ENCODE measurements at regions not wholly inside any gene's neighbourhood (a gene's known extent, or its start where the extent isn't known, plus 50 kb on each side); places are given as distances from the start of the nearest gene placed in this dataset.

DNA sequence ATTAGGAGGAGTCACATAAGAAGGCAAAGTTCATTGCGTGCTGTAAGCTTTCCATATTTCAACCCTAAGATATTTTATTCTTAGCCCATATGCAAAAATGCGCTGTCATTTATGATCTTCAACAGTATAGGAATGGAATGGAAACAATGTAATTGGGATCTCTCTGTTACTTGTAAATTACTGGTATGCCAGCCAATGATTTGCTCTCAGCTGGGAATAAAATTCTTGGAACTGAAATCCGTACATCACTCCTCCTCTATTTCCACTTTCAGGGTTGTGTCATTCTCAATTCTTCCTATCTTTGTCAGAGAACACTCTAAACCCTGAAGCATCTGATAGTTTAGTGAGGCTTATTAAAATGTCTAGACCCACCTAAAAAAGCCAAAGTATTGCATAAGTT lies 80.7 kb upstream of the STEAP4 start:
- ChIA-PET POLR2A (no interaction called here), CTCF (no interaction called here)
- no peak overlapping the region for H3K4me3 Mint-ChIP-seq (ENCODE audit: unreplicated experiment)

DNA sequence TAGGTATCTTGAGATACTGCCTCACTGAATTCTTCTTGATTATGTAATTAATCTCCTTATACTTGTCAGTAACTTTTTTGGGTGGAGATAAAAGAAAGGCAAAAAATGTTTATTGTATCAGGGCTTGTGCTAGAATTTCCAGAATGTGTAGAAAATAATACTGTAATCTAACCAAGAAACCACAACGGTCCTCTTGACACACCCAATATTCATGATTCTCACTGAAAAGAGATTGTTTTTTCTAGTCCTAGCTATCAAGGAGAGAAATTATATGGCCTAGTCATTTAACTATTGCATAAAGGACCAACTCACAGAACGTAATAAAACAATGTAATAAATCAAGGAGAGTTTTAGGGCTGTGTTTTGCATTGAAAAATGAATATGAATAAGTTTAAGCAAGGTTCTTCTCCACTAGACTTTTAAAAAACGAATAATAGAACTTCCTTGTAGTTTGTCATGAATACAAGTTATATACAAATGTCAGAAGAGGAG lies 80.0 kb upstream of the STEAP4 start:
- Mint-ChIP-seq H3K4me1 (ENCODE audit: low read depth, unreplicated experiment) (peaks cover 21% of the 10 kb centered on the region), H3K27ac (ENCODE audit: unreplicated experiment) (no peak overlapping the region), H3K4me3 (ENCODE audit: unreplicated experiment) (no peak overlapping the region), H3K27me3 (ENCODE audit: insufficient read depth, unreplicated experiment) (peaks cover 7% of the 10 kb centered on the region), H3K9me3 (ENCODE audit: unreplicated experiment) (no peaks in the 10 kb centered on the region), H3K36me3 (ENCODE audit: insufficient read depth, unreplicated experiment) (no peaks in the 10 kb centered on the region)
- no TSS peak for BruUV-seq (replicated peaks)
- no peak for TF ChIP-seq CTCF (IDR thresholded peaks at IDR 0.05; ENCODE audit: insufficient read depth in 1 of 2, low read depth in 1 of 2, low read length in 1 of 2, severe bottlenecking in 1 of 2, unreplicated experiment in 1 of 2)
- no peak for DNase-seq
- H3K36me3 ChIP-seq (ENCODE audit: control insufficient read depth, insufficient read depth, low read length), result no peaks in the 10 kb centered on the region
- ChIA-PET CTCF (no interaction called here), POLR2A (no interaction called here)
- H3K4me1 ChIP-seq, result peaks cover 14% of the 10 kb centered on the region
- intact Hi-C loops (cut with micrococcal nuclease; ENCODE audit: unreplicated experiment), result loop anchor here (1.0 kb wide), 1 partner anchor 28 kb away; no protein-coding TSS in a partner anchor
- H3K9me3 ChIP-seq, result no peaks in the 10 kb centered on the region
- H3K27me3 ChIP-seq (replicated peaks; ENCODE audit: control insufficient read depth, insufficient read depth, low read length), result no peaks in the 10 kb centered on the region
- no peak overlapping the region for H3K4me3 ChIP-seq (ENCODE audit: low read depth, low read length)

More for the DNA sequence above, 80.7 kb upstream of the STEAP4 start:
- H3K4me1 ChIP-seq, result peaks cover 20% of the 10 kb centered on the region
- no peak for DNase-seq
- peaks cover 7% of the 10 kb centered on the region for H3K27me3 Mint-ChIP-seq (ENCODE audit: insufficient read depth, unreplicated experiment)
- no peak overlapping the region for H3K4me3 ChIP-seq (ENCODE audit: low read depth, low read length)
- H3K27me3 ChIP-seq (replicated peaks; ENCODE audit: control insufficient read depth, insufficient read depth, low read length), result no peaks in the 10 kb centered on the region
- no peak overlapping the region for H3K27ac Mint-ChIP-seq (ENCODE audit: unreplicated experiment)
- H3K9me3 ChIP-seq, result no peaks in the 10 kb centered on the region
- H3K36me3 Mint-ChIP-seq (ENCODE audit: insufficient read depth, unreplicated experiment), result no peaks in the 10 kb centered on the region
- no peak for TF ChIP-seq CTCF (IDR thresholded peaks at IDR 0.05; ENCODE audit: insufficient read depth in 1 of 2, low read depth in 1 of 2, low read length in 1 of 2, severe bottlenecking in 1 of 2, unreplicated experiment in 1 of 2)
- H3K4me1 Mint-ChIP-seq (ENCODE audit: low read depth, unreplicated experiment), result peaks cover 24% of the 10 kb centered on the region
- BruUV-seq (replicated peaks), result no TSS peak
- intact Hi-C loops (cut with micrococcal nuclease; ENCODE audit: unreplicated experiment), result no loop called here
- H3K36me3 ChIP-seq (ENCODE audit: control insufficient read depth, insufficient read depth, low read length), result no peaks in the 10 kb centered on the region
- no peaks in the 10 kb centered on the region for H3K9me3 Mint-ChIP-seq (ENCODE audit: unreplicated experiment)

GRCh38 chr7:88377434-88377833 lies 70.7 kb upstream of the STEAP4 start:
- ChIA-PET POLR2A (no interaction called here), CTCF (interaction anchor here (0.6 kb wide), 1 partner anchor 1450 kb away, joined by 7 read pairs; no protein-coding TSS in a partner anchor)
- no peaks in the 10 kb centered on the region for H3K9me3 ChIP-seq
- H3K4me1 ChIP-seq, result no peaks in the 10 kb centered on the region
- no peak overlapping the region for H3K4me3 ChIP-seq (ENCODE audit: low read depth, low read length)
- TF ChIP-seq CTCF (IDR thresholded peaks at IDR 0.05; ENCODE audit: insufficient read depth in 1 of 2, low read depth in 1 of 2, low read length in 1 of 2, severe bottlenecking in 1 of 2, unreplicated experiment in 1 of 2), result no peak
- intact Hi-C loops (cut with micrococcal nuclease; ENCODE audit: unreplicated experiment), result no loop called here
- Mint-ChIP-seq H3K27ac (ENCODE audit: unreplicated experiment) (no peak overlapping the region), H3K9me3 (ENCODE audit: unreplicated experiment) (no peaks in the 10 kb centered on the region), H3K36me3 (ENCODE audit: insufficient read depth, unreplicated experiment) (no peaks in the 10 kb centered on the region), H3K27me3 (ENCODE audit: insufficient read depth, unreplicated experiment) (no peaks in the 10 kb centered on the region), H3K4me3 (ENCODE audit: unreplicated experiment) (no peak overlapping the region), H3K4me1 (ENCODE audit: low read depth, unreplicated experiment) (no peaks in the 10 kb centered on the region)
- BruUV-seq (replicated peaks), result no TSS peak
- peak in 1 of 2 experiments; percentile 11 for DNase-seq
- no peaks in the 10 kb centered on the region for H3K36me3 ChIP-seq (ENCODE audit: control insufficient read depth, insufficient read depth, low read length)
- H3K27me3 ChIP-seq (replicated peaks; ENCODE audit: control insufficient read depth, insufficient read depth, low read length), result no peaks in the 10 kb centered on the region
